Ovary (tissue), 3 donors: ENCODE measurements at regions not wholly inside any gene's neighbourhood (a gene's known extent, or its start where the extent isn't known, plus 50 kb on each side); places are given as distances from the start of the nearest gene placed in this dataset.

Experiments used
- EP300 ChIP-seq: sonication (generic); formaldehyde crosslinking; IDR thresholded peaks from one replicate; pipeline ENCODE4 v1.6.1; 2017; ENCODE audit warnings: antibody characterized with exemption
- POLR2A ChIP-seq: fragments of 450-650 bp; IDR thresholded peaks from one replicate; pipeline ENCODE4 v1.6.1; 2017; ENCODE audit warnings: antibody characterized with exemption, mild to moderate bottlenecking, moderate library complexity
- TF ChIP-seq, protein P1 (sequence below), 3 donors: fragments of 450-650 bp in 2 of 3; fragments of 200-600 bp in 1 of 3; IDR thresholded peaks; one replicate each; pipeline versions ENCODE4 v1.5.1 to v1.8.0; 2016 to 2022; ENCODE audit warnings: antibody characterized with exemption in 3 of 3, mild to moderate bottlenecking in 1 of 3
- donor health status: DM: no; HTN: no; CAD: no.

- TF ChIP-seq, protein P1, sequence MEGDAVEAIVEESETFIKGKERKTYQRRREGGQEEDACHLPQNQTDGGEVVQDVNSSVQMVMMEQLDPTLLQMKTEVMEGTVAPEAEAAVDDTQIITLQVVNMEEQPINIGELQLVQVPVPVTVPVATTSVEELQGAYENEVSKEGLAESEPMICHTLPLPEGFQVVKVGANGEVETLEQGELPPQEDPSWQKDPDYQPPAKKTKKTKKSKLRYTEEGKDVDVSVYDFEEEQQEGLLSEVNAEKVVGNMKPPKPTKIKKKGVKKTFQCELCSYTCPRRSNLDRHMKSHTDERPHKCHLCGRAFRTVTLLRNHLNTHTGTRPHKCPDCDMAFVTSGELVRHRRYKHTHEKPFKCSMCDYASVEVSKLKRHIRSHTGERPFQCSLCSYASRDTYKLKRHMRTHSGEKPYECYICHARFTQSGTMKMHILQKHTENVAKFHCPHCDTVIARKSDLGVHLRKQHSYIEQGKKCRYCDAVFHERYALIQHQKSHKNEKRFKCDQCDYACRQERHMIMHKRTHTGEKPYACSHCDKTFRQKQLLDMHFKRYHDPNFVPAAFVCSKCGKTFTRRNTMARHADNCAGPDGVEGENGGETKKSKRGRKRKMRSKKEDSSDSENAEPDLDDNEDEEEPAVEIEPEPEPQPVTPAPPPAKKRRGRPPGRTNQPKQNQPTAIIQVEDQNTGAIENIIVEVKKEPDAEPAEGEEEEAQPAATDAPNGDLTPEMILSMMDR (IDR thresholded peaks at IDR 0.05), result no peak
- TF ChIP-seq POLR2A, result no peak
- TF ChIP-seq EP300, result no peak
Observed at GRCh38 chr16:86025706-86026105, 126.7 kb downstream of the IRF8 start.
